NCI-H226 (cell line): ENCODE measurements at regions not wholly inside any gene's neighbourhood (a gene's known extent, or its start where the extent isn't known, plus 50 kb on each side); places are given as distances from the start of the nearest gene placed in this dataset.

ENCODE experiments used
- DNase-seq: peaks from one replicate; pipeline ENCODE4 v3.0.0-alpha.2; 2015

DNA sequence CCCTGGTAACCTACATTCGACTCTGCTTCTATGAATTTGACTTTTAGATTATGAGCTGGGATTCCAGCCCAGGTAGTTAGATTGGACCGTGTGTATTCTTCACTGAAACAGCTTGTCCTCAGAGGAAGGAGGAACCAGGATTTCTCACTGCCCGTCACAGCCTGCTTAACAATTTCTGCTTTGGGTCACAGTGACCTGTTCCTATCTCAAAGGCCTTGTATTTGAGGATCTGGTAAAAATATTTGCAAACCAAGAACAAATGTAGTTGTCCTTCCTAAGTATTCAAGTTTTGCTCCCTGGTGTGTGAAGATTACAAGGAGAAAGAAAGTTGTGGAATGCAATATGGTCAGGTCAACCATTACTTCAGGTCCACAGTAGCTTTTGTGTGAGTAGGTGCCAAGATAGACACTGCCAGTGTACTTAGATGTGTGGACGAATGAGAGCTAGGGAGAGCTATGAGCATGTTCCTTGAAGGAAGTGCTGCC lies 55.1 kb downstream of the KIF4B start:
- DNase-seq = no peak

- no peak for DNase-seq
These were observed 56.4 kb downstream of the KIF4B start for GRCh38 chr5:155069961-155070360.

DNA sequence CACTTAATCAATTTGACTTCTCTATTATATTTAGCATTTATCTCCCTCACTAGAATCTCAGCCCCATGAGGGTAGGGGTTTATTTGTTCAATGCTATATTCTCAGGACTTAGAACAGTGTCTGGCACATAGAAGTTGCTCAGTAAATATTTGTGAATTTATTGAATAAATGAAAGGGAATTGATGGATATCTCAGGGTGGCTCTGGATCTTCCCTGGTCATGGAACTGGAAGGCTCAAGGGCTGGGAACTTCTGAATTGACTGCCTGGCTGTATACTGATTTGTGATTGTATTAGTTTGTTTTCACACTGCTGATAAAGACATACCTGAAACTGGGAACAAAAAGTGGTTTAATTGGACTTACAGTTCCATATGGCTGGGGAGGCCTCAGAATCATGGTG lies 57.2 kb downstream of the KIF4B start:
- DNase-seq = no peak

DNA sequence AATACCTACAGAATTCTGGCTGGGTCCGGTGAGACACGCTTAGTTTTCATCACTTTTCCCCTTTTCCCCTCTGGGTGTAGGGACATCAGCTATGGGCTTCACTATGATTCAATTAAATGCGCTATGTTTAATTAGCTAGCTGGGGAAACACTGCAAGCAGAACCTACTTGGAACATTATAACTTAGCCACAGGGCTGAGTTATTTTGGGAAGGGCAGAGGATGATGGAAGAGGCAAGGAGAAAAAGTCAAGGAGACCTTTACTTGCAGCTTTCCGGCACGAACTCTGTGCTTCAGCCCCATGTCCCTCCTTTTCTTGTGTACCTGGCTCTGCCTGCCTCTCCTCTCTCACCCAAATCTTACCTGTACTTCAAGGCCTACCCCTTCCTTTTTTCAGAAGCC lies 62.8 kb downstream of the KIF4B start:
- DNase-seq = no peak

DNA sequence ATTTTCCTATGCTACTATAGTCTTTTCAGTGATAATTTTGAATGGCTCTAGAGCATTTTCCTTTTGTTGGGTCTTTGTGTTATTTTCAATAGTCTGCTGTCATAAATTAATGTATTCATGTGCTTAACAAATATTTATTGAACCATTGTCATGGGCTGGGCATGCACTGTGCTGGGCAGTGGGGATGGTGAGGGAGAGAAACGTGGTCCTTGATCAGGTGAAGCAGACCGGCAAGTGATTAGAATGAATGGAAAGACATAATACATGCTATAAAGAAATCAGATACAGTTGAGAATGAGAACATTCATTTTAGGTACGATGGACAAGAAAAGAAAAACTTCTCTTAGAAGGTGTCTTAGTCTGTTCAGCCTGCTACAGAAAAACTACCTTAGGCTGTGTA lies 66.1 kb downstream of the KIF4B start:
- DNase-seq = no peak

DNA sequence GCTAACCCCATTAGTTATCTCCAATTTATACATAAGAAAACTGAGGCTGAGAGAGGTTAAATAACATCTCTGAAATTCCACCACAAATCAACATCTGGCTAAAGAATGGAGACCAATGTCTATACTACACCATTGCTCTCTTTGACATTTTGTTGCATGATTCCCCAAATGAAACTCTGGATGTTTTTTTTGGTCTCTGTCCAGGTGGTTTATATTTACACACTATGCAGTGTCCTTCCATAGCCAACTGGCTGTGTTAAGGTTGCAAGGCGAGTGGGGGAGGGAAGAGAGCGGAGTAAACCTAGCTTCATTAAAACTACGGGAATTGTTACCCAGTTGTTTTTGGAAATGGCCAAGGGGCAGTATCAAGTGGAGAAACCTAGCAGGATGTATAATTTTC lies 67.2 kb downstream of the KIF4B start:
- no peak for DNase-seq

DNA sequence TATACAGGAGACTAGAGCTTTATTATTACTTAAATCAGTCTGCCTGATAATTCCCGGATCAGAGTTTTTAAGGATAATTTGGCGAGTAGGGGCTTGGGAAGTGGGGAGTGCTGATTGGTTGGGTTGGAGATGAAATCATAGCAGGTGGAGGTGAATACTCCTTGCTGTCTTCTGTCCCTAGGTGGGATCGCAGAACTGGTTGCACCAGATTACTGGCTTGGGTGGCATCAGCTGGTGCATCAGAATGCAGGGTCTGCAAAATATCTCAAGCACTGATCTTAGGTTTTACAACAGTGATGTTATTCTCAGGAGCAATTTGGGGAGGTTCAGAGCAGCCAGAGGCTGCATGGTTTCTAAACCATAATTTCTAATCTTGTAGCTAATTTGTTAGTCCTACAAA lies 68.1 kb downstream of the KIF4B start:
- DNase-seq = no peak

GRCh38 chr5:155082401-155082800 lies 68.8 kb downstream of the KIF4B start:
- DNase-seq = peak; percentile 86

DNA sequence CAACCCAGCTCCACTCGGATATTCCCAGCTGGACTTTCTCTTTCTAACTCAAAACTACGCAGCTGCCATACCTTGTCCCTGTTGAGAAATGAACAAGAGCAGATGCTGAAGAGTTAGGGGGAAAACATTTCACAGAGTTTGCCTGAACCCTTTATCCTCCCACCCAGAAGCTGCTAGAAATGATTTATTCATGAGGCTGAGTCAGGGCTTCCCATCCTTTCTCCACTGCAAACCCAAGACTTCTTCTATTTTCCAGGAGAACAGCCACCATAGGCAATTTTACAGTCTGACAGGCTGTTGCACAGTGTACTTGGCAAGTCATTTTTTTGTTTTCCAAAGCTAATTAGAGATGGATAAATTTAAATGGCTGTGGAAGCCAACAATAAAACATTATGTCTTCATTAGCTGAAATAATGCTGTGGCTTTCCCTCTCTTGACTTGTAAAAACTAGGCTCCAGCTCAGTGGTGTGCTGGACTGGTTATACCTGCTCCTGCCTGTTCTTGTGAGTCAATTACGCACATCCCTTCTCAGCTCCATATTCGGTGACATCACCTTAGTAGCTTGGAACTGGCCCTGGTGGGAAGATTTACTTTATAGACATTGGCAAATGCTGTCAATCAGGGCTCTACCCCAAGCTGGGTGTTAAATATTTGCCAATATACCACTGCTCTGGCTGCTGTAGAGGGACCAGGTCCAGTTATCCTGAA lies 71.9 kb downstream of the KIF4B start:
- peak; percentile 19 for DNase-seq

DNA sequence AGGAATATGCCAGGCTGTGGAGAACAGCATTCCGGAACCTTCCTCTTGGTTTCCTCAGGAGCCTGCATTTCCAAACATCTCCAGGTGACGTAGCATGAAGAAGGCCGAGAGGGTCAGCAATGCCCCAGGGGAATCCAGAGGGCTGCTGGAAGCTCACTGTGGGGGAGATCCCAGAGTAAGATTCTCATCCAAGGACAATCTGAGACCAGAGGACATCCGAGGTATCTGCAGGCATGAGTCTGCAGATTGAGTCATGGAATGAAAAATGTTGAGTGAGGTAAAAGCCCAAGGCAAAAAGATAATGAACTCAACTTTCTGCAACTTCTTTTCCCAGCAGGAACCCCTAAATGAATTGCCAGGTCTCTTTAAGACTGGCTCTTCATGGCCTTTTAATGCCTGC lies 73.5 kb downstream of the KIF4B start:
- peak; percentile 97 for DNase-seq

DNA sequence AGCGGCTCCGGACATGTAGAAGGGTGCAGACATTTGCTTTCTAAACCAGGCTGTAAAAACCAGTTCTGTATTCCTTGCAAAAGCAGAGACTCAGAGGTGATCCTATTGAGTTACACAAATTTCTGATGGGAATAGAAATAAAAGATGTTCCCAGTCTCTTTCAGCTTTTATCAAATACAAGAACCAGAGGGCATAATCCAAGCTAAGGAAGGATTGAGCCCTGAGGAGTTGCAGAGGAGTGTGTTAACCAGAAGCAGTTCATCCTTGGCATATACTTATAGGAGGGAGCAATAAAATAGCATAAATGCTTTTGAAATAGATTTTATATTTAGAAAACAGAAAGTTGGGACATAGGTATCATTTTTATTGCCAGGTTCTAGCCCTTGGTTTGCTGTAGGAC lies 75.3 kb downstream of the KIF4B start:
- DNase-seq = no peak

DNA sequence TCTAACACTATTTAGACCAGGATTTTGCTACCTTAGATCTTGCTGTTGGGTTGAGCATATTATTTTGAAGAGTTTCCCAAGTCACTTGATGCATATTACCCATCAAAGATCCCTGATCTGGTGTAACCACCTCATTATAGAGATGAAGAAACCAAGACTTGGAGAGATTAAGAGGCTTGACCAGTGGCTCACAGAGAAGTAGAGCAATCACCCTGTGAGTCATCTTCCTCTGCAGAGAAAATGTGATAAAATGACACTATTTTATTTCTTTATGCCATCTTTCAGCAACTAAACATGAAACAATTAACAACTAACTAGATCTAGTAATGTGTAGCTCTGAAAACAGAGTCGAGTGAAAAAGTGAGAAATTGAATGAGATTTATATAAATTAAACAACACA lies 76.1 kb downstream of the KIF4B start:
- peak; percentile 16 for DNase-seq

- peak; percentile 62 for DNase-seq
These were observed 77.6 kb downstream of the KIF4B start for GRCh38 chr5:155091063-155091648.

DNA sequence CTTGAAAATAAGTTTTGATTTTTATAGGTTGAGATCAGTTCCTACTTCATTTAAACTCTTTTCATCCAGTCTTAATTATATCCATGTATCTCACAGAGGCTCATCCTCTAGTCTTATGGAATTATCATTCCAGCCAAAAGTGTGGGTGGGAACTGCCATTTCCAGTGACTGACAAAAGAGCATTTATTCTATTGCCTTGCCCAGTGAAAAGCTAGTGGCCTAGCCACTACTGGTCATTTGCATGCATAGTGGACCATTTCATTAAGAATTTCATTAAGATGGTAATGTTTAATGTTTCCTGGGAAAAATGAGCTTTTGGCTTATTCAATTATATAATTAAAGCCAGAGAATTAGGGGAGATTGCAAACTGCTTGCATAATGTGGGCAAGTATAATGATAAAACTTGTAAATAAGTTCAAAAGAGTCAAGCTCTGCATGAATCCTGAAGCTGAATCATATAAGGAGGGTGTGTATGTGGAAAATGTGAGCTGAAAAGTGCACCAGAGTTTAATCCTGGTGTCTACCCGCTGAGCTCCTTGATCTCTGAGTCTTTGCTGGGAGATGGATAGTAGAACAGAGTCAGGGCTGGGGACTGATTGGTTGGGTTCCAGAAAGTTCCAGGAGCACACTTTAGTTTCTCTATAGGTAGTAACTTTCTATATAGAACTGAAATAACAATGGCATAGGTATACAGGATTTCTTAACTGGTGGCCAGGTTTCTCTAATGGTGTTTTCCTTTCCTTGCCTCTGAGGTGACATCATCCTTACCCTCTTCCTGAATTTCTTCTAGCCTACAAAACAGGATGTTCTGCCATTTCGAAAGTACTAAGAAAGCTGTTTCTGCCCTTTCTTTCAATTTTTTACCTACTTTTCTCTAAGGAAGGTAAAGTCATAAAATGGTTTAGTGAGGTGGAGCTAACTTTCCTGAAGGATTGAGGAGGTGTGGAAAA lies 78.5 kb downstream of the KIF4B start:
- peak; percentile 30 for DNase-seq

- DNase-seq = no peak
These were observed 80.9 kb downstream of the KIF4B start for GRCh38 chr5:155094455-155094854.

DNA sequence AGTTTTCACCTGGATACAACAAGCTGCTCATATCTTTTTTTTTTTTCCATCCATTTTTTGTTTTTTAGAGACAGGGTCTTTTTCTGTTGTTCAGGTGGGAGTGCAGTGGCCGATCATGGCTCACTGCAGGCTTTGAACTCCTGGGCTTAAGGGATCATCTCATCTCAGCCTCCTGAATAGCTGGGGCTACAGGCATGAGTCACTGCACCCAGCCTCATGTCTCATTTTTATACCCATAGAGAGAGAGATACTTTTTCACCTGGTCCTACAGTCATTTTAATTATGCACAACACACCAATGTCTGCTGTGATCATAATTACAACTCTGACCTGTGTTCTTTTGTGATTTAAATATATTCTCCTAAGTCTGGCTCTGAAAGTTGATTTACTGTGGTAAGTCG lies 84.4 kb downstream of the KIF4B start:
- DNase-seq = no peak

DNA sequence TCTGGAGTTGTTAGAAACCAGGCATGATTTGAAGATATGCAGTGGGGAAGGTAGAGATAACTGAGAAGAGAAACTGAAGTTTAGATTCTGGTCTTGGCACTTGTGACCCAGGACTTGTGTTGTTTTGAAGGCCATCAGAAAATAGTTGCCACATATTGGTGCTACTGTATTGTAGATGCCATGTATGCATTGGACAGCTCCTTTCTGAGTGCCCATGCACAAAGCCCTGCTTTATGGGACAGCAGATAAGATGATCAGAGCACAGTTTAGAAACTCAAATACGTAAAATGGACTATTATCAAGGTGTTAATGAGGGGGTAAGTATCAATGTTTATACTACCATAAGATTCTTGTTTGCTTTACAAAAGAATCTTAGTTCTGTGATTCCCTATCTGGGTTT lies 84.9 kb downstream of the KIF4B start:
- no peak for DNase-seq

GRCh38 chr5:155101697-155102096 lies 88.1 kb downstream of the KIF4B start:
- no peak for DNase-seq

- peak; percentile 47 for DNase-seq
These were observed 89.6 kb downstream of the KIF4B start for GRCh38 chr5:155103146-155103545.

DNA sequence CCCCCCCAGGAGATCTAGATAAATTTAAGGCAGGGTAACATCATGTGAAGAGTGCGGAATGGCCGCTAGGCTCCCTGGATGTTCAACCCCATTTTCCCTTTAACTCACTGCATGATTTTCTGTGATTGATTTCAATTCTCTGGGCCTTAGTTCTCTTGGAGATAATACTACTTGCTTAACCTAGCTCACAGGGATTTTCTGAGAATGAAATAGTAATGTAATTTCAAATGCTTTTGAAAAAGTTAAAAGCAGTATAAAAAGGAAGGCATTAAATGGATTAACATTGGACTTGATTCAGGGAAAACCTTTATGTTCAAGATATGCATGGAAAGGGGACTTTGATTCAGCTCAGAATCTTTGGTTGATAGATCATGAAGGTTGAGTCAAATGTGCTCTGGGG lies 90.9 kb downstream of the KIF4B start:
- DNase-seq = no peak

GRCh38 chr5:155106221-155106620 lies 92.7 kb downstream of the KIF4B start:
- peak; percentile 39 for DNase-seq

- DNase-seq = no peak
These were observed 100.3 kb downstream of the KIF4B start for GRCh38 chr5:155113888-155114287.

- DNase-seq = no peak
These were observed 101.1 kb downstream of the KIF4B start for GRCh38 chr5:155114655-155115054.
